ENCODE measurements at regions not wholly inside any gene's neighbourhood (a gene's known extent, or its start where the extent isn't known, plus 50 kb on each side); places are given as distances from the start of the nearest gene placed in this dataset.
"Not testable (repeated sequence)": the region's sequence is repeated elsewhere in the genome, so short reads cannot be mapped to it uniquely, and the experiment has no call there.

- H3K4me1 Mint-ChIP-seq = peaks cover 6% of the 10 kb centered on the region
- H3K27ac Mint-ChIP-seq = peak overlapping the region in 2 of 3 experiments; percentile 4 to 55
- H3K36me3 Mint-ChIP-seq (ENCODE audit: low read depth) = no peaks in the 10 kb centered on the region
- H3K4me3 Mint-ChIP-seq = no peak overlapping the region
- peaks cover 1% of the 10 kb centered on the region for H3K9me3 Mint-ChIP-seq
- H3K27me3 Mint-ChIP-seq (ENCODE audit: low read depth) = peaks cover 10% of the 10 kb centered on the region
- no peak for TF ChIP-seq CTCF (IDR thresholded peaks at IDR 0.05; ENCODE audit: unreplicated experiment in 3 of 3)
Measured at GRCh38 chr9:82880336-82881050, 182.4 kb downstream of the RASEF start.

GRCh38 chr9:82882138-82882537 is 180.8 kb downstream of the RASEF start:
- H3K27me3 Mint-ChIP-seq (ENCODE audit: low read depth) = peaks cover 10% of the 10 kb centered on the region
- no peak overlapping the region for H3K27ac Mint-ChIP-seq
- no peaks in the 10 kb centered on the region for H3K36me3 Mint-ChIP-seq (ENCODE audit: low read depth)
- no peaks in the 10 kb centered on the region for H3K9me3 Mint-ChIP-seq
- peaks cover 6% of the 10 kb centered on the region for H3K4me1 Mint-ChIP-seq
- no peak for TF ChIP-seq CTCF (IDR thresholded peaks at IDR 0.05; ENCODE audit: unreplicated experiment in 3 of 3)
- no peak overlapping the region for H3K4me3 Mint-ChIP-seq

GRCh38 chr9:82882748-82883147 is 180.2 kb downstream of the RASEF start:
- H3K4me3 Mint-ChIP-seq = no peak overlapping the region
- peaks cover 6% of the 10 kb centered on the region for H3K4me1 Mint-ChIP-seq
- no peaks in the 10 kb centered on the region for H3K9me3 Mint-ChIP-seq
- no peak overlapping the region for H3K27ac Mint-ChIP-seq
- TF ChIP-seq CTCF (IDR thresholded peaks at IDR 0.05; ENCODE audit: unreplicated experiment in 3 of 3) = no peak
- peaks cover 4% of the 10 kb centered on the region for H3K27me3 Mint-ChIP-seq (ENCODE audit: low read depth)
- no peaks in the 10 kb centered on the region for H3K36me3 Mint-ChIP-seq (ENCODE audit: low read depth)

GRCh38 chr9:82883436-82883835 is 179.5 kb downstream of the RASEF start:
- Mint-ChIP-seq H3K36me3 (ENCODE audit: low read depth) (no peaks in the 10 kb centered on the region), H3K27ac (no peak overlapping the region), H3K4me1 (peaks cover 6% of the 10 kb centered on the region), H3K9me3 (no peaks in the 10 kb centered on the region), H3K27me3 (ENCODE audit: low read depth) (peaks cover 4% of the 10 kb centered on the region), H3K4me3 (no peak overlapping the region)
- no peak for TF ChIP-seq CTCF (IDR thresholded peaks at IDR 0.05; ENCODE audit: unreplicated experiment in 3 of 3)

- H3K27ac Mint-ChIP-seq; H3K27me3 Mint-ChIP-seq (ENCODE audit: low read depth); H3K4me3 Mint-ChIP-seq; H3K9me3 Mint-ChIP-seq; H3K36me3 Mint-ChIP-seq (ENCODE audit: low read depth); H3K4me1 Mint-ChIP-seq: not testable (repeated sequence)
Measured at GRCh38 chr9:82883974-82884373, 179.0 kb downstream of the RASEF start.

GRCh38 chr9:82890401-82890800 is 172.5 kb downstream of the RASEF start:
- H3K4me3 Mint-ChIP-seq = no peak overlapping the region
- H3K9me3 Mint-ChIP-seq = no peaks in the 10 kb centered on the region
- H3K4me1 Mint-ChIP-seq = peaks cover 6% of the 10 kb centered on the region
- H3K27ac Mint-ChIP-seq = no peak overlapping the region
- no peak for TF ChIP-seq CTCF (IDR thresholded peaks at IDR 0.05; ENCODE audit: unreplicated experiment in 3 of 3)
- H3K27me3 Mint-ChIP-seq (ENCODE audit: low read depth) = no peaks in the 10 kb centered on the region
- H3K36me3 Mint-ChIP-seq (ENCODE audit: low read depth) = no peaks in the 10 kb centered on the region

All from nephron (organoid).